ENCODE measurements at regions not wholly inside any gene's neighbourhood (a gene's known extent, or its start where the extent isn't known, plus 50 kb on each side); places are given as distances from the start of the nearest gene placed in this dataset.
"Not testable (repeated sequence)": the region's sequence is repeated elsewhere in the genome, so short reads cannot be mapped to it uniquely, and the experiment has no call there.

- no peak for DNase-seq (ENCODE audit: low spot score in 2 of 2)
- H3K27ac ChIP-seq, result no peak overlapping the region
- H3K36me3 ChIP-seq, result no peaks in the 10 kb centered on the region
- no peak overlapping the region for H3K4me3 ChIP-seq
- TF ChIP-seq POLR2A (IDR thresholded peaks at IDR 0.05), result no peak
- H3K27me3 ChIP-seq, result no peaks in the 10 kb centered on the region
- peaks cover 0 to 19% (median 6%) of the 10 kb centered on the region in 4 donors for H3K4me1 ChIP-seq
- no peaks in the 10 kb centered on the region for H3K9me3 ChIP-seq
- 90 to 97% methylated on average over 8 of the region's 8 CpGs for WGBS, 2 donors
Observed at GRCh38 chr6:168849459-168849858, 404.2 kb downstream of the THBS2 start.

GRCh38 chr6:168848797-168849196 lies 404.8 kb downstream of the THBS2 start:
- 63 to 73% methylated on average over 6 of the region's 6 CpGs for WGBS, 2 donors
- Histone ChIP-seq H3K27ac (no peak overlapping the region), H3K4me1 (peaks cover 0 to 19% (median 6%) of the 10 kb centered on the region in 4 donors), H3K27me3 (no peaks in the 10 kb centered on the region), H3K4me3 (no peak overlapping the region), H3K9me3 (no peaks in the 10 kb centered on the region), H3K36me3 (no peaks in the 10 kb centered on the region)
- TF ChIP-seq EP300 (IDR thresholded peaks at IDR 0.05) (no peak), CTCF (IDR thresholded peaks at IDR 0.05) (no peak), POLR2A (IDR thresholded peaks at IDR 0.05) (no peak)
- DNase-seq (ENCODE audit: low spot score in 2 of 2), result no peak

GRCh38 chr6:168844821-168845609 lies 404.0 kb downstream of the SMOC2 start:
- WGBS, 2 donors, result 50 to 59% methylated on average over 20 of the region's 20 CpGs
- Histone ChIP-seq H3K27me3 (no peaks in the 10 kb centered on the region), H3K27ac (no peak overlapping the region), H3K4me1 (no peaks in the 10 kb centered on the region), H3K36me3 (no peaks in the 10 kb centered on the region), H3K4me3 (no peak overlapping the region), H3K9me3 (no peaks in the 10 kb centered on the region)
- TF ChIP-seq EP300 (IDR thresholded peaks at IDR 0.05), result no peak
- no peak for TF ChIP-seq POLR2A (IDR thresholded peaks at IDR 0.05)
- TF ChIP-seq CTCF (IDR thresholded peaks at IDR 0.05), result no peak
- no peak for DNase-seq (ENCODE audit: low spot score in 2 of 2)

- not testable (repeated sequence) for DNase-seq (ENCODE audit: low spot score in 2 of 2); H3K27me3 ChIP-seq; H3K4me1 ChIP-seq; H3K4me3 ChIP-seq; H3K27ac ChIP-seq; H3K36me3 ChIP-seq; H3K9me3 ChIP-seq
- 92 to 94% methylated on average over 22 to 24 of the region's 31 CpGs for WGBS, 2 donors
Observed at GRCh38 chr6:168842632-168843212, 401.7 kb downstream of the SMOC2 start.

GRCh38 chr6:168841609-168842278 lies 400.8 kb downstream of the SMOC2 start:
- Histone ChIP-seq H3K4me3 (no peak overlapping the region), H3K36me3 (no peaks in the 10 kb centered on the region), H3K4me1 (no peaks in the 10 kb centered on the region), H3K9me3 (no peaks in the 10 kb centered on the region), H3K27ac (no peak overlapping the region), H3K27me3 (no peaks in the 10 kb centered on the region)
- no peak for DNase-seq (ENCODE audit: low spot score in 2 of 2)
- TF ChIP-seq CTCF (IDR thresholded peaks at IDR 0.05), result no peak
- TF ChIP-seq EP300 (IDR thresholded peaks at IDR 0.05), result no peak
- no peak for TF ChIP-seq POLR2A (IDR thresholded peaks at IDR 0.05)
- 75 to 83% methylated on average over 15 of the region's 15 CpGs for WGBS, 2 donors

GRCh38 chr6:168840932-168841331 lies 399.9 kb downstream of the SMOC2 start:
- not testable (repeated sequence) for H3K36me3 ChIP-seq, H3K27me3 ChIP-seq, H3K27ac ChIP-seq, H3K4me1 ChIP-seq, H3K9me3 ChIP-seq, H3K4me3 ChIP-seq
- 69 to 80% methylated on average over 39 to 40 of the region's 40 CpGs for WGBS, 2 donors
- DNase-seq (ENCODE audit: low spot score in 2 of 2), result peak; percentile 58 to 65

- H3K9me3 ChIP-seq; H3K27me3 ChIP-seq; H3K27ac ChIP-seq; H3K36me3 ChIP-seq; DNase-seq (ENCODE audit: low spot score in 2 of 2); H3K4me3 ChIP-seq; H3K4me1 ChIP-seq: not testable (repeated sequence)
- WGBS, 2 donors, result 89% methylated on average over 16 of the region's 25 CpGs; no CpG with 5 or more reads in 1 of the 2 donors
Observed at GRCh38 chr6:168840299-168840698, 399.3 kb downstream of the SMOC2 start.

Measured in tibial nerve (tissue), 4 donors.